ENCODE measurements at regions not wholly inside any gene's neighbourhood (a gene's known extent, or its start where the extent isn't known, plus 50 kb on each side); places are given as distances from the start of the nearest gene placed in this dataset.

GRCh38 chr12:125245581-125246557, 180.6 kb downstream of the AACS start:
- Histone ChIP-seq H3K27ac (ENCODE audit: poor library complexity, severe bottlenecking) (no peak overlapping the region), H3K27me3 (ENCODE audit: insufficient read depth, poor library complexity, severe bottlenecking) (peaks cover 52% of the 10 kb centered on the region), H3K4me1 (ENCODE audit: insufficient read depth, poor library complexity, severe bottlenecking) (no peaks in the 10 kb centered on the region), H3K9me3 (ENCODE audit: severe bottlenecking) (no peaks in the 10 kb centered on the region), H3K36me3 (ENCODE audit: low read depth) (no peaks in the 10 kb centered on the region), H3K4me3 (ENCODE audit: severe bottlenecking) (no peak overlapping the region)
- no peak for TF ChIP-seq CTCF (IDR thresholded peaks at IDR 0.05; ENCODE audit: poor library complexity, severe bottlenecking)
- DNase-seq (ENCODE audit: low spot score) (no peak), ATAC-seq (ENCODE audit: low read depth) (no peak)

- no peak overlapping the region for H3K27ac ChIP-seq (ENCODE audit: poor library complexity, severe bottlenecking)
- H3K9me3 ChIP-seq (ENCODE audit: severe bottlenecking), result no peaks in the 10 kb centered on the region
- no peak for TF ChIP-seq CTCF (IDR thresholded peaks at IDR 0.05; ENCODE audit: poor library complexity, severe bottlenecking)
- H3K4me1 ChIP-seq (ENCODE audit: insufficient read depth, poor library complexity, severe bottlenecking), result no peaks in the 10 kb centered on the region
- peaks cover 59% of the 10 kb centered on the region for H3K27me3 ChIP-seq (ENCODE audit: insufficient read depth, poor library complexity, severe bottlenecking)
- DNase-seq (ENCODE audit: low spot score) (no peak), ATAC-seq (ENCODE audit: low read depth) (no peak)
- H3K4me3 ChIP-seq (ENCODE audit: severe bottlenecking), result no peak overlapping the region
- H3K36me3 ChIP-seq (ENCODE audit: low read depth), result no peaks in the 10 kb centered on the region
These were observed 182.2 kb downstream of the AACS start for GRCh38 chr12:125247477-125247876.

GRCh38 chr12:125249066-125249824, 184.0 kb downstream of the AACS start:
- ATAC-seq (ENCODE audit: low read depth), result no peak
- no peak for TF ChIP-seq CTCF (IDR thresholded peaks at IDR 0.05; ENCODE audit: poor library complexity, severe bottlenecking)
- Histone ChIP-seq H3K36me3 (ENCODE audit: low read depth) (no peaks in the 10 kb centered on the region), H3K9me3 (ENCODE audit: severe bottlenecking) (no peaks in the 10 kb centered on the region), H3K27me3 (ENCODE audit: insufficient read depth, poor library complexity, severe bottlenecking) (peaks cover 55% of the 10 kb centered on the region), H3K4me1 (ENCODE audit: insufficient read depth, poor library complexity, severe bottlenecking) (no peaks in the 10 kb centered on the region), H3K4me3 (ENCODE audit: severe bottlenecking) (no peak overlapping the region), H3K27ac (ENCODE audit: poor library complexity, severe bottlenecking) (no peak overlapping the region)
- DNase-seq (ENCODE audit: low spot score), result no peak

GRCh38 chr12:125249932-125250331, 184.7 kb downstream of the AACS start:
- peaks cover 48% of the 10 kb centered on the region for H3K27me3 ChIP-seq (ENCODE audit: insufficient read depth, poor library complexity, severe bottlenecking)
- H3K4me1 ChIP-seq (ENCODE audit: insufficient read depth, poor library complexity, severe bottlenecking), result no peaks in the 10 kb centered on the region
- no peak overlapping the region for H3K4me3 ChIP-seq (ENCODE audit: severe bottlenecking)
- H3K9me3 ChIP-seq (ENCODE audit: severe bottlenecking), result no peaks in the 10 kb centered on the region
- no peak overlapping the region for H3K27ac ChIP-seq (ENCODE audit: poor library complexity, severe bottlenecking)
- DNase-seq (ENCODE audit: low spot score) (no peak), ATAC-seq (ENCODE audit: low read depth) (no peak)
- H3K36me3 ChIP-seq (ENCODE audit: low read depth), result no peaks in the 10 kb centered on the region
- TF ChIP-seq CTCF (IDR thresholded peaks at IDR 0.05; ENCODE audit: poor library complexity, severe bottlenecking), result no peak
